GM18858 (cell line): ENCODE measurements at regions not wholly inside any gene's neighbourhood (a gene's known extent, or its start where the extent isn't known, plus 50 kb on each side); places are given as distances from the start of the nearest gene placed in this dataset.

Source experiments
- ATAC-seq: cut with Tn5 transposase; IDR thresholded peaks from one replicate; pipeline ENCODE4 v1.9.1; 2021; ENCODE audit not compliant: unreplicated experiment

DNA sequence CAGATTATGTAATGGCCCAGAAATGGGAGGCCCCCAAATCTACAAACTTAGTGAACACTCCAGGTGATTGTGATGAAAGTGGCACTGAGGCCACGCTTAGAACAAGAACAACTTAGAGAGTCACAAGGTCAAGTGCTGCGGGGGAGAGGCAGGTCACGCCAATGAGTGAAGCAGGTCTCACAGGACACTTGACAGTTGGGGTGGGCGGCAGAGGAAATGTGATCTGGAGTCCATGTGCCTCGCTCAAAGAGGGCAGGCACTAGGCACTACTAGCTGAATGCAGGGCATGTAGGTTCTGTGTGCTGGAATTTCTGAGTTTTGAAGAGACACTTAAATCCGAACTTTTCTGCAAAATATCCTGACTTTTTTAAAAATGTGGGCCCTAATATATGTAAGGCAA is 193.2 kb upstream of the RORB start:
- no peak for ATAC-seq

DNA sequence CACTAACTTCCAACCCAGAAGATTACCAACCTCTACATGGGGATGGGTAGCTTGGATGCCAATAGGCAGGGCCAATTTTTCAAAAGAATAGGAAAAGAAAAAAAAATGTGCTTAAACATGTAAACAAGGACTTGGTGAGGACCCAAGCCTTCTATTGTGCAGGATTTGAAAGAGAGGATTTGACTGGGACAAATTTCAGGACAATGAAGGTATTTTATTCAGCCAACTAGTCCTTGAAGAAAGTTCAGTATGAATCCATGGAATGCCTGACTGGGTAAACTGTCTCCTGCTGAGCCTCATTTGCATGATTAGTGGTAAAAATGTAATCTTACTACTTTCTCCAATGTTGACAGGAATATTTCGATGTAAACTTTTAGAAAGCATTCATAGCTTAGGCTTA is 192.5 kb upstream of the RORB start:
- no peak for ATAC-seq

DNA sequence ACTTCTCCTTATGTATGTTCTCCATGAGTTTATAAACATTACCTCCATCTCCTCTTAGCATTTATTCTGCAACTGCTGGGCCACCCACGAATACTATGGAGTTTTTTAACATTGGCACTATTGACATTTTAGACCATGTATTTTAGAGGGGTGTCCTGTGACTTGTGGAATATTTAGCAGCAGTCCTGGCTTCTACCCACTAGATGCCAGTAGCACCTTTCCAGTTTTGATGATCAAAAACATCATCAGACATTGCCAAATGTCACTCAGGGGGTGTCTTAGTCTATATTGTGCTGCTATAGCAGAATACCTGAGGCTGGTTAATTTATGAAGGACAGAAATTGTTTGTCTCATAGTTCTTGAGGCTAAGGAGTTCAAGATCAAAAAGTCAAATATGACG is 187.5 kb upstream of the RORB start:
- no peak for ATAC-seq

DNA sequence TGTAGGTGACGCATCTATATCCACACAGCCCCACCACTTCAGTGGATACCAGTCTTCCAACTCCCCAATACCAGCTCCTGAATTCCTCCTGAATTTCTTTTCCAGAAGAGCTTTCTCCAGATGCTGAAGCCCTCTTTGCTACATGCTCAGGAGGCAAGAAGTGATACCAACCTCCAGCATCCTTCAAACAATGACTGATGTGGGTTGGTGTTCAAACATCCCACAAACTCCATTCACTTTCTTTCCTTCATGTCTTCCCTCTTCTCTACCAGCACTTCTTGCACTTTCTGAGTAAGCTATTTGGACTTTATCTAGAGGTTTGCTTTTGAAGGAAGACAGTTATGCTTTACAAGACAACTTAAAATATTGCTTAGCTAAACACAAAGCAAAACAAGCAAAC is 179.9 kb upstream of the RORB start:
- ATAC-seq: no peak

DNA sequence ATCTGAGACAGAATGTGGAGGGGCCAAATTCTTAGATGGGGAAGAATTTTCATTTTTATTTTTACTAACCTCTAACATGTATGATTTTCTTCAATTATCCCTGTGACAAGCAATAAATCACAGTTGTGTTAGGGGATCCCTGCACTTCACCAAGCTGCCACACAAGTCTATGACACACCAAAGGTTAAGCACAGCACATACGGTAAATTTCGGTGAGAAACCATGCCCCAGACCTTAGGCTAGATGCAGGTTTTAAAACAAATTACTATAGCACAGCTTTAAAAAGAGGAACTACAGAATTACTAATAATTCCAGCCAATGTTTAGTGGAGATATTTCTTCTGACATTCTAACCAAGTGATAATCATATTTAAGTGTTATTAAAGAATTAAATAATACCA is 175.7 kb upstream of the RORB start:
- ATAC-seq: no peak

DNA sequence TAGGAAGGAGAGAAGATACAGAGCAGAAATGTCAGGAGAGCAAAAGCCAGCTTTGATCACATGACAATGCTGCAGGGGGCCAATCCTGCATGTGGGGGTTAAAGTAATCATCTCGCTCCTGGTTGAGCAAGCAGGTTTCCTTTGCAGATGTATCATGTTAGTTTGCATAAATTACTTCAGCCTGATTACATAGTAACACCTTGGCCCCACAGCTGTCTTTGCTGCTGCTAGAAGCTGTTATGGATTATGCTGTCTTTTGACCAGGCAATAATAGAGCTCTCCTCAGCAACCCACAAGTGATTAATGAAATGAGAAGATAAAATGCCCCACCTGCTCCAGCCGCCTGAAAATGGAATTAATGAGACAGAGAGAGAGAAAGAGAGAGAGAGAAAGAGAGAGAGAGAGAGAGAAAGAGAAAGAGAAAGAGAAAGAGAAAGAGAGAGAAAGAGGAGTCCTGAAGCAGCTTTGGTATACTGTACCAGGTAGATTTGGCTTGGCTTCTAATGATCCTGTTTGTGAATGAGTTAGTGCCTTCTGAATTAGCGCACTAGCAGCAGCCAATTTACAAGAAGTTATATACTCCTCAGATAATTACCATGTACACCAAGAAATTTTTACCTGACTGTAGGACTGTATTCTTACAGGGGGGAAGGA is 174.3 kb upstream of the RORB start:
- ATAC-seq: no peak

DNA sequence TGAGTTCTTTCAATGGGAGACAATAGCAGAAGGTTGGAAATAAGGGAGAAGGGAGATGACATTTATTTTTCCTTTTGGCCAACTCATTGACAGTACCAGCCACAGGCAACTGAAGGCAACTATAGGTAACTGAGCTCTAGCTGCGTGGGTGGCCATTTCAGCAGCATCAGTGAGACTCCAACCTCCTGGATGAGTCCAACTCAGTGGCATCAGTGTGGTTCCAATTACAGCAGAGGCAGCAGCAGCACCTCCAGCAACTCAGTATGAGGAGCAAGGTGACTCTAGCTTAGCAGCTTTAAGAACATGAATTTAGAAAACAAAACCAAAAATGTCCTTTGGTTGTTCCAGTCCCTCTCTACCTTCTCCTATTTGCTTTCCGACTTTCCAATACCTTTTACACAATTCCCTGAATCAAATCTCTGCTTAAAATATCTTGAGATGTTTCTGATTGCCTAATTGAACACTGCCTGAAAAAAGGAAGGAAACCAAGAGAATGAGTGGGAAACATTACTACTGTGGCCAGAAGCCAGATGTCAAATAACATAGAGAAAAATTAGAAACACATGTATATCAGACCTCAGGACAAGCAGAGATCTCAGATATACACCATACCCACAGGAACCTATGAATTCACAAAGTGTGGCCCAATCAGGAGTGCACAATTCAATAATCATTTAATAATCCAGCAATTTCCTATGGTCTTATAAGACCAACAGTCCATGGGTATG is 166.5 kb upstream of the RORB start:
- ATAC-seq: no peak

DNA sequence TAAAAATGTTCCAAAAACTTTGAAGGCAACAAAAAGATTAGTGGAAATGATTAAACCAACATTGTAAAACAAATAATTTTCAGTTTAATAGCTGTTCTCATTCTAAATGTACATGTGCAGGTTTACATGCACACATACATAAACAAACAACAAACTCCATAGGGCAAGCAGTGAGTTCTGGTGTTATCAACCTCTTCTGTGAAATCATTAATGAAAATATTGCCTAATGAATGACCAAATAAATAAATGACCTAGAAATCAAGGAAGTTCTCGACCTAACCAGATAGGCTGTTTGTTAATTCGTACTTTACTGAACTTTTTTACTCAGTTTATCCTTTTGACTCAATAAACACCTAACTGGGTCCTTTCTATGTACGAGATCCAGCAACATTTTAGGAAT is 165.5 kb upstream of the RORB start:
- ATAC-seq: no peak

DNA sequence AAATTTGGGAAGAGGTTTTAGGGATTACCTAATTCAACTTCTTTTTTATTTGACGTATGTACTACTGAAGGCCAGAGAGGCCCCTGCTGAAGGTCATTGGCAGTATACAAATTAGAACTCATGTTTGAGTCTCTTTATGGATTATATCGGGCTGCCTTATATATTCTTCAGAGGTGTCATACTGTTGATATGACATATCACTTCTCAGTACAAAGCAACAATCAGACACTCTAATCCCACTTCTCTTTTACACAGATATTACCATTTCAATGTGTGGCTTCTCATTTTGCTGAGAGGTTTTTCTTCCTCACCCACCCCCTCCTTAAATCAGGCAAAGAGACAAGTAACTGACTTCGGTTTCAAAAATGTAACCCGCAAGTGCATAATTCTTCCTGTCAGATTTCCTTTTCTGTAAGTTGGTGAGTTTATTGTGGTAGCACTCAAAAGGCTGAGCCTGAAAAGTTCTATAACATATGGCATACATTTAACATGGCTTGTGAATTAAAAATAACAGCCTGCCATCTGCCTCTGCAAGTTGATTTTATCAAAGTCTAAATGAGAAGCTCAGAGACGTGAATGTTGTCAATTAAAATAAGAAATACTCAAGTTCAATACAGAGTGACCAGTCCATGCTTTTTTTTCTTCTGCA is 163.6 kb upstream of the RORB start:
- no peak for ATAC-seq

DNA sequence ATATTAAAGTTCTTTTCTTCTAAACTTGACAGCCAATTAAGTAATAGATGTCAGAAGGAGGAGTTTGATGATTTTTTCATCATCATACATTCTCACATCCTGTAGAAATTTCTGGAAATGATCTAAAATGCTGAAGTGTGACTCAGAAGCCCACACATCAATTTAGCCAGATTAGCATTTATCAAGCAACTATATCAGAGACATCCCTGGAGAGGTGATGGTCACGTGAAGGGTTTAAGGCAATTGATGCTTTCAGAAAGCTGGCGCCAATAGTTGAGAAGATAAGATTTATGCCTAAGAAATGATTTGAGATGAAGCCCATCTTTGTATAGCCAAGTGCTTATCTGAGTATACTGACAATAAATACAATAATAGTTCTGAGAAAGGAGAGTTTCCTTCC is 162.9 kb upstream of the RORB start:
- no peak for ATAC-seq

DNA sequence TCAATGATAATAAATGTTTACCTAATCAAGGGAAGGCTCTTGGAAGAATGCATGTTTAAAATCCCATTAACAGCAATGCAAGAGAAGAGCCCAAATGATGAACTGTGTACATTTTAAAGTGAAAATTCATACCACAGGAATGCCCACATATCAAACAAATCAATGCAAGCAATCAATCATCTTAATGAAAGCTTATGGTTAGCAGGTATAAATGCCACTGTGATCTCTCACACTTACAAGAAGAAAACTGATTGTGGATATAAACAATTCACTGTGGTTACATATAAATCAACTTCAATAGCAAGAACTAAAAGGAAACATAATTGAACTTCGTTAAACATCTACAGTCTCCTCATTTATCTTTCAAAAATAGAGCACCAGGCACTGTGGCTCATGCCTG is 161.0 kb upstream of the RORB start:
- ATAC-seq: no peak

DNA sequence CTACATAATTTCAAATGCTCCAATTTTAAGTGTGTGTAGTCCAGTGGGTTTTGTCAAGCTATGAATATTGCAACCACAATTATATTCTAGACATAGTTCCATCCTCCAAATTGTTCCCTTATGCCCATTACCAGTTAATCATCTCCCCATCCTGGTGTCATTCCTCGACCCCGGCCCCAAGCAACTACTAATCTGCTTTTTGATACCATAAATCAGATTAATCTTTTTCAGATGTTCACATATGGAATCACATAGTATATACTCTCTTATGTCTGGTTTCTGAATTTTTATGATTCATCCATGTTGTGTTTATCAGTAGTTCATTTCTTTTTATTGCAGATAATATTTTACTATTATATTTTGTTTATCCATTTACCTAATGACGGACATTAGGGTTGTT is 148.4 kb upstream of the RORB start:
- no peak for ATAC-seq

DNA sequence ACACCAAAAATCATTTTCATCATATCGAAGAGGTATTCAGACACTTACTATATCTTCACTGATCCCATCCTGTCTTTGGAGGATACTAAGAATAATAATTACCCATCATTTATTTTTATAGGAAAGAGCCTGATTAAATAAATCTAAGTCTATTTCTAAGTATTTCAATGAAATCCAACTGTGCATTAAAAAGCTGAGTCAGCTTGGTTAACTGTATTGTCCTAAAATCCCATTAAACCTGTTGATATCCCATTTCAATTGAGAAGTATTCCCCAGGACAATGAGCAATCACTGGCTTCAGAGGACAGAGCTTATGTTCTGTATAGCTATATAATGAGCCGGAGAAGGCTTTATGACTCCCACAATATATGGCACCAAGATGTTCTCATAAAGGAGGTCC is 142.0 kb upstream of the RORB start:
- ATAC-seq: no peak

DNA sequence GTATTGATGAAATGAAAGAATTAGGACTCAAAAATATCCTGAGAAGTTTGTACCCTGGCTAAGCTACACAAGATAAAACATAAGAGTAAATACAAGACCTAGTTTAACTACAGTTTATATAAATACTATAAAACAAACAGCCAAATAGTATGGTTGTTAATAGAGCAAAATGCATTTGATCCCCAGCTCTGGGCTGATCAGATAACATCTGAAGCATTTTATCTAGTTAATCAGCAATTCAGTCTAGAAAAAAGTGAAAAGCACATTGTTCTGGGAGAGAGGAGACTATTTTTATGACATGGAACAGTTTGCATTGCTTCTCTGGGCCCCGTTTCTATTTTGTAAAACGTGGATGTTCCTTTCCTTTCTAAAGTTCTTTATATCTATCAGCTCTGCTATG is 139.6 kb upstream of the RORB start:
- no peak for ATAC-seq

DNA sequence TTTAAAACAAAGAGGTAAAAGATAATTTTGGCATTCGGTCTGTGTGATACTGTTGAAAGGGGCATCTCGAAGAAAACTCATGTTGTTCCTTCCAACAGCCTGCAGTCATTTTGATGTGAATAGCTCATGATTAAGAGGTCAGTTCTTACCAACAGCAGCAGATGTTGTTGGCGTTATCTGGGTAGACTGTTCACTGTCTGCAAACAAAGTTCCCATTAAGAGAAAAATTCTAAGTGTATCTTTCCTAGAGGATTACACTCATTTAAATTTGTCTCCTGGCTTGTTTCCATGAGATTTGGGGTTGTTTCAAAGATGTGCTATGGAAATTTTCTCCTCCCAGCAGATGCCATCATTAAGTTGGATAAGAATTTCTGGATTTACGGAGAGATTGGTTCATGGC is 138.2 kb upstream of the RORB start:
- ATAC-seq: no peak

DNA sequence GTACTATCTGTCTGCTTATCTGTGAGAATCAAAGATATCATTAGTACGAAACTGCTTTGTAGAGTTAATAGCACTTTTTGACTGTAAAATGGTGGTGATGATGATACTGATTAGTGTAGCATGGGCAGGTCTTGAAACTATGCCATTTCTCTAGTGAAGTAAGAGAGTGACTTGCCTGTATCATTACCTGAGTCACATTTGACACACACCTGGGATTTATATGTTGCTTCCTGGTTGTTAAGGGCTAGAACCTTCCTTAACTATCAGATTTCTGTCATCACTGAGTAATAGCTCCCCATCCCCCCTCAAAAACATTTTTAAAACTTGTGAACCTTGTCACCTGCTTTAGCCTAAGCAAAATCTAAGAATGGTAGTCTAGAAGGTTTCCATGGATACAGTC is 135.6 kb upstream of the RORB start:
- ATAC-seq: no peak

DNA sequence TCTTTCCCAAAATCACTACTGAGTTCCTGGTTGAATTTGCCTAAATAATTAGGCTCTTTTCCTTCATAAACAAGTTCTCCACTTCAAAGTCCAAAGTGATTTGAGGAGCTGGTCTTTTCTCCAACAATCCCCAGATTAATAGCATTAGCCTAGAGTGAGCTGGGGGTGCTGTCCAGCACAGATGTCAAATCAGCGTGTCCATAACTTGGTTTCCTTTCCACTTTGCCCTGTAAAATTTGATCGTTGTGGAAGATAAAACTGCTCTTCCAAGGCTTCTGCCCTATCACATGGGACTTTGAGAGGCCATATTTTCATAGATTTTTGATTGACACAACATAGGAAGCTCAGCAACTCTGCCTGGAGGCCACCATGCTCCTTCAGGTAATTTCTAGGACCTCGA is 134.7 kb upstream of the RORB start:
- no peak for ATAC-seq

DNA sequence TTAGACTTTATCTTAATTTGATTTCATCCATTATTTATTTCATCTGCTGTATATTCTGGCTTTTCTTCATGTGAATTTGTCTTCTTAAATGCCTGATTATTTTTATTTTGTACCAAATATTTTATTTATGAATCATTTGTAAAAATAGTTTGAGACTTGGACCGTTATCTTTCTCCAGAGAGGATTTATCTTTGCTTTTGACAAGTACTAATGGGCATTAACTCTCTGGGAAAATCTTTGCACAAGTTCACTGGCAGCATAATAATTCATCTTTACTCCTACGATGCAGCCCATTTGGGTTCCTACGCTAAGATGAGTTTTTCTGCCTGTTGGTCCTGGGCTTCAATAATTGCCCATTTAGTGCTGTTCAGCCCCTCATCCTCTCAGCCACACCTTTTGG is 131.0 kb upstream of the RORB start:
- ATAC-seq: no peak

DNA sequence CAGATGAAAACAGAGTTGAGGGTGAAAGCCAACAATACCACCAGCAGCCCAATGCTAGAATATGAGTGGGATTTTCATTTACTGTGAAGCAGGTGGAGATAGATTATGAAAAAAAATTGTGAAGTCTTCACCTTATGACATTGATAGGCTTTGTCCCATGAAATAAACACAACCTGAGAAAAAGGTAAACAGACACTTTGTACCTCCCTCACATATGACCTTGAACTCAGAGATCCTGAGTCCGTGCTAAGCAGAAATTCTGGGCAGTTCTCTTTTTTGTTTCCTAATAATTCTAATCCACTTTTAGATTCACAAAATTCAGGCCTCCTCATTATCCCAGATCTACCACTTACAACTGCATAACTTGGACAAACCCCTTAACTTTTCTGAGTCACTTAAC is 127.3 kb upstream of the RORB start:
- no peak for ATAC-seq

DNA sequence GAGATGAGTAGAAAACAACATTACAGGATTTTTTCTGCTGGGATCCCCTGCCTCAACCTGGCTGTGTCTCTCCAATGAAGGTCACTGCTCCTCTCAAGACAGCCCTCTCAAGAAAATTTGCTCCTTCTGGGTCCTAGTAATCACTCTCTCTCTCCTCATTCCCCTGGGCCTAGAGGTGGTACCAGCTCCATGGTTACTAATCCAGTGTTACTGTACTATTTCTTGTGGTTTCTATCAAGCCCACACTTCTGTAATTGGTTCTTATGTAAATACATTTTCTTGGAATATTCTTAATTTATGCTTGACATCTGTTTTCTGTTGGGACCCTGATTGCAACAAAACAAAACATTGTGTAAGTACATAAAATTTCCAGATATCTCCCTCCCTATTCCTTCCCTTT is 123.8 kb upstream of the RORB start:
- no peak for ATAC-seq

DNA sequence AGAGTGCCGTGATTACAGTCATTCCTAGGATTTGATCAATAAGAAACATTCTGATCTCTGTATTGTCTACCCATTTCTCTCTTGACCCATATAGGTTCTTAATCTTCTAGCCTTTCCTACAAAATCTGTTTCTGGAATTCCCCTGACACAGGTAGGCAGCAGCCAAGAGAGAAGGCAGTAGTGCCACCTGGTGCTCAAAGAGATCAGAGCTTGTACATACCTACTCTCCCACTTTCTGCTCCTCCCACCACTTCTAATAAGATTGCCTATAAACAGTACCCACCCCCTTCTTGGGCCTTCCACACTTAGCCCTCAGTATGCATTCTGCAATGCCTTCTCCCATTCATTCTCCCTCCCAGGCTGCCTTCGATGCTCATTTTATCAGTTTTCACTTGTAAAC is 117.4 kb upstream of the RORB start:
- peak; percentile 46 for ATAC-seq

DNA sequence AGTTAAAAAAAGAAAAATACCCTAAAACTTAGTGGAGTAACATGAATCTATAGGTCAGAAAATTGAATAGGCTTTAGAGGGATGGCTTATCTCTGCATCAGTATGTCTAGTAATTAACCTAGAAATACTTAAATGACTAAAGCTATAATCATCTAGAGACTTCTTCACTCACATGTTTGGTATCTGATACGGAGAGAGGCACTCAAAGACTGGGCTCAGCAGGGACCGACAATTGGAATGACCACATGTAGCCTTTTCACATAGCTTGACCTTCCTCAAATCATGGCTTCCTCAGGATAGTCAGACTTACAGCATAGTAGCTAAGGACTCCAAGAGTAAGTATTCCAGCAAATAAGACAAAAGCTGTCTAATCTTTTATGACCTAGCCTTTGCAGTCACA is 105.3 kb upstream of the RORB start:
- ATAC-seq: no peak

DNA sequence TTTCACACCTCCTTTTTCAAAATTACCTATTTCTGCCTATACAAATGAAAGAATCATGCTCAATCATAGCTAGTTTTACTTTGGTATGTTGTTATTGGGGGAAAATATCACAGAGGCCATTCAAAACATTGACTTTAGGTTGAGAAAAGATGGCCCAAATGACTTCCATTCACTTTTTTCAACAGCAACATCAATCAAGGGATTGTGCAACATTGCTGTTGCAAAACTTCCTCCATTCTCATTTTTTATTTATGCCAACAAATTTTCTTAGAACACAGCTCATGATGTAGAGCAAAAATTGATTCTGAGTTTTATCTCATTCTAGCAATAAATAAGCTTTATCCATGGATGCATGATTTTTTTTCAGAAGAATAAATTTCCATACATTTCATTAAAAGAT is 93.6 kb upstream of the RORB start:
- no peak for ATAC-seq
